Dermis microvascular lymphatic vessel endothelial cell (primary cell): ENCODE measurements at regions not wholly inside any gene's neighbourhood (a gene's known extent, or its start where the extent isn't known, plus 50 kb on each side); places are given as distances from the start of the nearest gene placed in this dataset.

ENCODE experiments used
- DNase-seq, 2 donors: peaks; one replicate each; pipeline versions ENCODE4 v3.0.0 to v3.0.0-alpha.2; 2010; ENCODE audit warnings: low read depth in 2 of 2

DNA sequence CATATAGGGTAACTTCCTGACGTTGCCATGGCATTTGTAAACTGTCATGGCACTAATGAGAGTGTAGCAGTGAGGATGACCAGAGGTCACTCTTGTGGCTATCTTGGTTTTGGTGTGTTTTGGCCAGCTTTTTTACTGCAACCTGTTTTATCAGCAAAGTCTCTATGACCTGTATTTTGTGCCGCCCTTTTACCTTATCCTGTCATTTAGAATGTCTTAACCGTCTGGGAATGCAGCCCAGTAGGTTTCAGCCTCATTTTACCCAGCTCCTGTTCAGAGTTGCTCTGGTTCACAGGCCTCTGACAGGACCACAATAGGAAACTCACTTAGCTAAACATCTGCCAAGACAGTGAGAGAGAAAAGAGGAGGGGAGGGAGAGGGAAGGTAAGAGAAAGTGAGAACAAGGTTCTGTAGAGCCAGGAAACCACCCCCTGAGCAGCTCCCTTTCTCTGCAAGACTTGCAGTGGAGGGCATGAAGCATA, 64.8 kb upstream of the PLEKHG3 start:
- DNase-seq = no peak

GRCh38 chr14:64640839-64641238, 63.4 kb upstream of the PLEKHG3 start:
- DNase-seq = no peak

- no peak for DNase-seq
These were observed 62.5 kb upstream of the PLEKHG3 start for GRCh38 chr14:64641760-64642159.

DNA sequence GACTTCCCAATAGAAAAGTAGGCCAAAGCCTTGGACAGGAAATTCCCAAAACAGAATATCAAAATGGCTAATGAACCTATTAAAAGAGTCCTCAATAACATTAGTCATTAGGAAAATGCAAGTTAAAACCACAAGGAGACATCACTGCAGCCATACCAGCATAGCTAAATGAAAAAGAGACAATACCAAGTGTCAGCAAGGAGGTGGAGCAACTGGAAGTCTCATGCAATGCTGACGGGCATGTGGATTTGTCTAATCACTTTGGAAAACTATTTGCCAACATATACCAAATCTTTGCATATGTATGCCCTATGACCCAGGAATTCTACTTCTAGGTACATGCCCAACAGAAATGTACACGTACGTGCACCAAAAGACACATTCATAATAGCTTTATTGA, 60.5 kb upstream of the PLEKHG3 start:
- DNase-seq = no peak

GRCh38 chr14:64644629-64645028, 59.6 kb upstream of the PLEKHG3 start:
- DNase-seq = no peak

DNA sequence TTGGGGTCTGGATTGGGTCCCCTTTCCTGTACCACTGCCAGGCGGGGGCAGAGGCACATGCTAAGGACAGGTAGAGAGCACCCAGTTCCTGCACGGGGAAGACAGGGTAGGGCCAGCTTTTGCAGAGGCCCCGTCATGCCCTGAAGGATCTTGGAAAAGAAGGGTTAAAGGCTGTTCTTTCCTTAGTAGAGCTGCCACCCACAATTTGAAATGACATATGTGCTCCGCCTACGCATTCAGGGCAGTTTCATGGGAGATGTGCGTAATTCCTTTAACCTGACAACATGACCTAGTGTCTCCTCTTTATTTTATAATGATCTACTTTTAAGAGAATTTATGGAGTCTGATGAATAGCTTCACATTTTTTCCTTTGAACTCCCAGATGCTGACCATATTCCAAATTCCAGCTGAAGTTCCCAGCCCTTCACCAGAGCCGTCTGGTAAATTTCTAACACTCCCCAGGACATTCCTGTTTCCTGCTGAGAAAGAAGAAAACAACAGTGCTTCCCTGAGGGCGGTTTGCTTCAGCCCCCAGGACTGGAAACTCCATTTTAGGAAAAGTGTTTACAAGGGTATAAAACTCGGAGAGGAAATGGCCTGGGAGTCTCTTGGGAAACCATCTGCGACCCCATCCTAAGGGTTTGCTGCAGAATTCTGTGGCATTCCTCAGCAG, 58.9 kb upstream of the PLEKHG3 start:
- DNase-seq = peak in 1 of 2 donors; percentile 51

GRCh38 chr14:64646103-64646502, 58.1 kb upstream of the PLEKHG3 start:
- no peak for DNase-seq

DNA sequence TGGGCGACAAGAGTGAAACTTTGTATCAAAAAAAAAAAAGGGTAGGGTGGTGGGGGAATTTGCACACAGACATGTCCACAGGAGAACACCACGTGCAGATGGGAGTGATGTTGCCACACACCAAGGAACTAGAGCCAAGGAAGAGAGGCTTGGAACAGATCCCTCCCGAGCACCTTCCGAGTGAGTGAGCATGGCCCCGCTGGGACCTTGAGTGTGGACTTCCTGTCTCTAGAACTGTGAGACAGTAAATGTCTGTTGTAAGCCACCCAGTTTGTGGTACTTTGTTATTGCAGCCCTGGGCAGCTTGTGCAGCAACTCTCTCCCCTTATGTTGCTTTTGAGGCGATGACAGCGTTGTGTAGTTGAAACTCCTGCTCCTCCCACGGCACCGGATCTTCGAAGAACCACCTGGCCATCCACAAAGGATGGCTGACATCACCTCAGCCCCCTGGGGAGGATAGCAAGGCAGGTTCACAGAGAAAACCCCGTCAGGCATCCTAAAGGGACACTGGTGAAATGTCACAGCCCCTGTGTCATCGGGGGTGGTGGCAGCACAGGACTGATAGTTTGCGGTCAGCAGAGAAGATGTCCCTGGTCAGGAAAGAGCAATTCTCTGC, 54.7 kb upstream of the PLEKHG3 start:
- no peak for DNase-seq

DNA sequence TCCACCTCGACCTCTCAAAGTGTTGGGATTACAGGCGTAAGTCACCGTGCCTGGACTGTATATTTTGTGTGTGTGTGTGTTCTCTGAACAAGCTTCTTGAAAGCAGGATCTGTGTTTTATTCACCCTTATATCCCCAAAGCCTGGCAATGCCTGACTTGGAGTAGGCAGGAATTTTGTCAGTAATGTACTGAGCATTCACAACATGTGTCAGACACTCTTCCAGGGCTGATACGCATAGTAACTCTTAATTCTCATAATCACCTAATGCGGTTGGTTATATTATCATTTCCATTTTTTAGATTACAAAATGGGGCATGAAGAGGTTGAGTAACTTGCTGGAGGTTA, 50.4 kb upstream of the PLEKHG3 start:
- DNase-seq = no peak

- peak; percentile 92 to 93 for DNase-seq
These were observed 49.9 kb upstream of the PLEKHG3 start for GRCh38 chr14:64654246-64654900.
